ENCODE measurements at regions not wholly inside any gene's neighbourhood (a gene's known extent, or its start where the extent isn't known, plus 50 kb on each side); places are given as distances from the start of the nearest gene placed in this dataset.
A peak's percentile ranks its signal among the peaks of the same experiment; 100 is the strongest.

GRCh38 chr22:48256041-48256739 lies 1493.7 kb downstream of the TBC1D22A start:
- H3K4me3 ChIP-seq (ENCODE audit: low read length): no peak overlapping the region
- DNase-seq (ENCODE audit: low read depth, low spot score): no peak

- no peak for DNase-seq (ENCODE audit: low read depth, low spot score)
- H3K4me3 ChIP-seq (ENCODE audit: low read length): no peak overlapping the region
These were observed 1491.9 kb downstream of the TBC1D22A start for GRCh38 chr22:48254311-48254873.

- H3K4me3 ChIP-seq (ENCODE audit: low read length): no peak overlapping the region
- DNase-seq (ENCODE audit: low read depth, low spot score): no peak
These were observed 1491.1 kb downstream of the TBC1D22A start for GRCh38 chr22:48253573-48253972.

- H3K4me3 ChIP-seq (ENCODE audit: low read length): no peak overlapping the region
- DNase-seq (ENCODE audit: low read depth, low spot score): no peak
These were observed 1490.7 kb downstream of the TBC1D22A start for GRCh38 chr22:48253136-48253535.

- H3K4me3 ChIP-seq (ENCODE audit: low read length): no peak overlapping the region
- DNase-seq (ENCODE audit: low read depth, low spot score): no peak
These were observed 1489.2 kb downstream of the TBC1D22A start for GRCh38 chr22:48251629-48252028.

GRCh38 chr22:48250937-48251530 lies 1488.6 kb downstream of the TBC1D22A start:
- no peak overlapping the region for H3K4me3 ChIP-seq (ENCODE audit: low read length)
- DNase-seq (ENCODE audit: low read depth, low spot score): no peak

- no peak overlapping the region for H3K4me3 ChIP-seq (ENCODE audit: low read length)
- DNase-seq (ENCODE audit: low read depth, low spot score): no peak
These were observed 1487.9 kb downstream of the TBC1D22A start for GRCh38 chr22:48250286-48250895.

- no peak for DNase-seq (ENCODE audit: low read depth, low spot score)
- no peak overlapping the region for H3K4me3 ChIP-seq (ENCODE audit: low read length)
These were observed 1487.3 kb downstream of the TBC1D22A start for GRCh38 chr22:48249713-48250268.

- DNase-seq (ENCODE audit: low read depth, low spot score): no peak
- no peak overlapping the region for H3K4me3 ChIP-seq (ENCODE audit: low read length)
These were observed 1486.5 kb downstream of the TBC1D22A start for GRCh38 chr22:48248901-48249455.

GRCh38 chr22:48247829-48248228 lies 1485.4 kb downstream of the TBC1D22A start:
- no peak overlapping the region for H3K4me3 ChIP-seq (ENCODE audit: low read length)
- no peak for DNase-seq (ENCODE audit: low read depth, low spot score)

- DNase-seq (ENCODE audit: low read depth, low spot score): peak; percentile 10
- no peak overlapping the region for H3K4me3 ChIP-seq (ENCODE audit: low read length)
These were observed 1482.7 kb downstream of the TBC1D22A start for GRCh38 chr22:48245196-48245485.

- H3K4me3 ChIP-seq (ENCODE audit: low read length): no peak overlapping the region
- DNase-seq (ENCODE audit: low read depth, low spot score): no peak
These were observed 1482.1 kb downstream of the TBC1D22A start for GRCh38 chr22:48244388-48245195.

GRCh38 chr22:48242461-48242864 lies 1480.0 kb downstream of the TBC1D22A start:
- no peak overlapping the region for H3K4me3 ChIP-seq (ENCODE audit: low read length)
- DNase-seq (ENCODE audit: low read depth, low spot score): no peak

- H3K4me3 ChIP-seq (ENCODE audit: low read length): no peak overlapping the region
- DNase-seq (ENCODE audit: low read depth, low spot score): peak; percentile 57
These were observed 1479.2 kb downstream of the TBC1D22A start for GRCh38 chr22:48241658-48242057.

GRCh38 chr22:48240935-48241230 lies 1478.4 kb downstream of the TBC1D22A start:
- DNase-seq (ENCODE audit: low read depth, low spot score): no peak
- no peak overlapping the region for H3K4me3 ChIP-seq (ENCODE audit: low read length)

GRCh38 chr22:48240148-48240934 lies 1477.9 kb downstream of the TBC1D22A start:
- H3K4me3 ChIP-seq (ENCODE audit: low read length): no peak overlapping the region
- no peak for DNase-seq (ENCODE audit: low read depth, low spot score)

GRCh38 chr22:48239461-48240147 lies 1477.2 kb downstream of the TBC1D22A start:
- no peak overlapping the region for H3K4me3 ChIP-seq (ENCODE audit: low read length)
- no peak for DNase-seq (ENCODE audit: low read depth, low spot score)

GRCh38 chr22:48238966-48239365 lies 1476.5 kb downstream of the TBC1D22A start:
- H3K4me3 ChIP-seq (ENCODE audit: low read length): no peak overlapping the region
- DNase-seq (ENCODE audit: low read depth, low spot score): no peak

Measured in Jurkat, Clone E6-1 (cell line).